ENCODE measurements at regions not wholly inside any gene's neighbourhood (a gene's known extent, or its start where the extent isn't known, plus 50 kb on each side); places are given as distances from the start of the nearest gene placed in this dataset.

GRCh38 chr2:38446906-38447561, 70.0 kb upstream of the ATL2 start:
- no peak for DNase-seq

- DNase-seq: no peak
Measured at GRCh38 chr2:38446418-38446817, 69.3 kb upstream of the ATL2 start.

- no peak for DNase-seq
Measured at GRCh38 chr2:38444247-38444646, 67.2 kb upstream of the ATL2 start.

- no peak for DNase-seq
Measured at GRCh38 chr2:38442643-38443541, 65.8 kb upstream of the ATL2 start.

GRCh38 chr2:38441346-38441745, 64.3 kb upstream of the ATL2 start:
- no peak for DNase-seq

- no peak for DNase-seq
Measured at GRCh38 chr2:38440655-38441054, 63.6 kb upstream of the ATL2 start.

- no peak for DNase-seq
Measured at GRCh38 chr2:38439863-38440262, 62.8 kb upstream of the ATL2 start.

- DNase-seq: no peak
Measured at GRCh38 chr2:38438883-38439612, 62.0 kb upstream of the ATL2 start.

- DNase-seq: no peak
Measured at GRCh38 chr2:38438133-38438882, 61.2 kb upstream of the ATL2 start.

GRCh38 chr2:38436227-38436664, 59.2 kb upstream of the ATL2 start:
- DNase-seq: no peak

- no peak for DNase-seq
Measured at GRCh38 chr2:38435775-38436174, 58.7 kb upstream of the ATL2 start.

- DNase-seq: no peak
Measured at GRCh38 chr2:38434595-38434994, 57.5 kb upstream of the ATL2 start.

GRCh38 chr2:38433607-38433975, 56.5 kb upstream of the ATL2 start:
- DNase-seq: no peak

- DNase-seq: no peak
Measured at GRCh38 chr2:38432820-38433606, 55.9 kb upstream of the ATL2 start.

GRCh38 chr2:38430597-38431207, 53.6 kb upstream of the ATL2 start:
- no peak for DNase-seq

- no peak for DNase-seq
Measured at GRCh38 chr2:38430196-38430595, 53.1 kb upstream of the ATL2 start.

GRCh38 chr2:38427936-38428335, 50.9 kb upstream of the ATL2 start:
- DNase-seq: no peak

GRCh38 chr2:38427054-38427453, 50.0 kb upstream of the ATL2 start:
- no peak for DNase-seq
